ENCODE measurements at regions not wholly inside any gene's neighbourhood (a gene's known extent, or its start where the extent isn't known, plus 50 kb on each side); places are given as distances from the start of the nearest gene placed in this dataset.

DNA sequence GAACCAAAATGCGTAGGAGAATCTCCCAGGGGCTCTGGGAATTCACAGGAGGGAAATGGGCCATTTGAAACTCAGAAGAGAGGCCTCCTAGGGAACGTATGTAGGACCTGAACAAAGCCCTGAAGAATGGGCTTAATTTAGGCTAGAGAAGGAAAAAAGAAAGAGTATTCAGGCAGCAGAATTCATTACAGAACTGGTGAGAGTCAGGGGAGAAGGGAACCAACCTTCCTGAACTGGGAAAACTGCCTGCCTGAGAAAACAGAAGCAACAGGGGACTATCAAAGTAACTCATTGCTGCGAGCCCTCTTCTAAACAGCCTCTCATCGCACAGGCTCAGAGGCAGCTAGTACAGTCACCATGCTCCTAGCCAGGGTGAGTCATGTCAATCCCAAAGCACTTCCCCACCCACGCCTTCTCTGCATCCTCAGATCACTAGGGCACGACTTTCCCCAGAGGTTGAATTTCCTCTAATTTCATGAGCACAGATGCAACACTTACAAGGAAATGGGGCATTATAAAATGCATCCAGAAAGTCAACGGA, 98.1 kb downstream of the ADSS2 start:
- no peak for TF ChIP-seq CTCF (IDR thresholded peaks at IDR 0.05)
- TF ChIP-seq POLR2A (IDR thresholded peaks at IDR 0.05) = no peak
- TF ChIP-seq POLR2AphosphoS5 (IDR thresholded peaks at IDR 0.05) = peak in 2 of 3 donors; percentile 19 to 84

All from stomach (tissue), 4 donors.